ENCODE measurements at regions not wholly inside any gene's neighbourhood (a gene's known extent, or its start where the extent isn't known, plus 50 kb on each side); places are given as distances from the start of the nearest gene placed in this dataset.

DNA sequence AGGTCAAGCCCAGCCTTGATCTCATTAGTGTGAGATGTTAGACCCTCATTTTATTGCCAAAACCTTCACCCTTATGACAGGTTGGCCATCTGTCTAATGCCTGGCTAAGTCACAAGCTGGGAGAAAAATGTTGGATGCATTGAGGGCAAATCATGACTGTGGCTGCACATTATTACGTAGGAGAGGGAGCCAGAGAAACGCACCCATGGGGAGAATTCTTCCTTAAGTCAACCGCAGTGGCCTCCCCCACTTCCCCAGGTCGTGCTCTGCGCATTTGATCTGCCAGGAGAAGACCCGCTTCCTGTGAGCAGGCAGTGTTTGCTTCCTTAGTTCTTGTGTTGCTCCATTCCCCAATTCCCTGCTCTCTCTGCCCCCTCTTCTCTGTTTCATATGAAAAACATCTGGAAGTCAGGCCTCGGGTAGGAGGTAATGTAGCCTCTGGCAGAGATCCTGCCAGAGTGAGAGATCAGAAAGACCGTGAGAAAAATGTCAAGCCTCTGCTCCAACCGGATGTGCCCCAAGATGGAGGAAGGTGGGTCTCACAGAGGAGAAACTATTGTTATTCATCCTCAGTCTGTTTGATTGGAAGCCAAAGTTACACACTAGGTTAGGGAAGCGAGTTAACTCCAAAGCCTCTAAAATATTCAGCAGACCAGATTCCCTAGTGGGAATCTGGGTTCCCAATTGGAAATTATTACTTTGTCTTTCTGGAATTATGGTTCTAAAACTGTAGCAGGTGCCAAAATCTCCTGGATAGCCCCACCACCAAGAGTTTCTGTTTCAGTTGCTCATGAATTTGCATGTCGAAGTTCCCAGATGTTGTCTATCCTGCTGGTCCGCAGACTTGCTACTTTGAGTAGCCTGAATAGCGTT, 144.3 kb upstream of the PELI1 start:
- TF ChIP-seq, protein P1, sequence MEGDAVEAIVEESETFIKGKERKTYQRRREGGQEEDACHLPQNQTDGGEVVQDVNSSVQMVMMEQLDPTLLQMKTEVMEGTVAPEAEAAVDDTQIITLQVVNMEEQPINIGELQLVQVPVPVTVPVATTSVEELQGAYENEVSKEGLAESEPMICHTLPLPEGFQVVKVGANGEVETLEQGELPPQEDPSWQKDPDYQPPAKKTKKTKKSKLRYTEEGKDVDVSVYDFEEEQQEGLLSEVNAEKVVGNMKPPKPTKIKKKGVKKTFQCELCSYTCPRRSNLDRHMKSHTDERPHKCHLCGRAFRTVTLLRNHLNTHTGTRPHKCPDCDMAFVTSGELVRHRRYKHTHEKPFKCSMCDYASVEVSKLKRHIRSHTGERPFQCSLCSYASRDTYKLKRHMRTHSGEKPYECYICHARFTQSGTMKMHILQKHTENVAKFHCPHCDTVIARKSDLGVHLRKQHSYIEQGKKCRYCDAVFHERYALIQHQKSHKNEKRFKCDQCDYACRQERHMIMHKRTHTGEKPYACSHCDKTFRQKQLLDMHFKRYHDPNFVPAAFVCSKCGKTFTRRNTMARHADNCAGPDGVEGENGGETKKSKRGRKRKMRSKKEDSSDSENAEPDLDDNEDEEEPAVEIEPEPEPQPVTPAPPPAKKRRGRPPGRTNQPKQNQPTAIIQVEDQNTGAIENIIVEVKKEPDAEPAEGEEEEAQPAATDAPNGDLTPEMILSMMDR (IDR thresholded peaks at IDR 0.05; ENCODE audit: low read length), result no peak
- TF ChIP-seq EZH2 (optimal IDR thresholded peaks at IDR 0.05; ENCODE audit: low read depth, low read length), result no peak
- no peak for TF ChIP-seq EZH2phosphoT487 (IDR thresholded peaks at IDR 0.05; ENCODE audit: low read length)
